Right cardiac atrium (tissue), 5 donors: ENCODE measurements at regions not wholly inside any gene's neighbourhood (a gene's known extent, or its start where the extent isn't known, plus 50 kb on each side); places are given as distances from the start of the nearest gene placed in this dataset.

ENCODE experiments used
- ATAC-seq, 2 donors: fragments of 200-7000 bp; cut with Tn5 transposase; one replicate each; pipeline versions ENCODE4 v1.8.0 to v1.9.1; 2020; ENCODE audit warnings: moderate library complexity in 2 of 2, mild to moderate bottlenecking in 1 of 2
- DNase-seq, 3 donors: peaks; one replicate each; pipeline ENCODE4 v3.0.0-alpha.2; 2020
- H3K27ac ChIP-seq: one replicate; pipeline ENCODE4 v1.5.1; 2013; ENCODE audit warnings: mild to moderate bottlenecking, low read length, control low read depth, moderate library complexity
- H3K27me3 ChIP-seq: one replicate; pipeline ENCODE4 v1.6.1; 2013; ENCODE audit not compliant: control insufficient read depth, insufficient read depth
- H3K4me1 ChIP-seq: one replicate; pipeline ENCODE4 v1.6.1; 2013; ENCODE audit warnings: low read length; ENCODE audit not compliant: control insufficient read depth, insufficient read depth
- H3K4me3 ChIP-seq: one replicate; pipeline ENCODE4 v1.5.1; 2013; ENCODE audit warnings: low read length, control low read depth
- H3K9me3 ChIP-seq: one replicate; pipeline ENCODE4 v1.6.1; 2013; ENCODE audit warnings: low read length; ENCODE audit not compliant: control insufficient read depth
- WGBS: extraction: QIAGEN DNeasy Blood & Tissue Kit; methylation state at CpG from one replicate; pipeline ENCODE4 v1.1.7; 2013; 5-methylcytosine and 5-hydroxymethylcytosine counted together
- intact Hi-C, 4 donors: fragments of 100-400 bp; cut with DNase I; formaldehyde crosslinking; loops; one replicate each; pipeline versions ENCODE4 v1.11.0 to v1.14.0; 2022 to 2023
- donor health status: healthy with polysubstance abuse.
- donor health status: DM: no; HTN: yes; CAD: no.
- donor health status: DM: no; HTN: no; CAD: no.
- donor health status: DM: no; HTN: yes; CAD: no; lungs with severe emphysema.
- donor health status: DM: yes; HTN: yes; CAD: no.

GRCh38 chr5:7995688-7996294, 126.8 kb downstream of the MTRR start:
- ATAC-seq (no peak), DNase-seq (no peak)
- 77% methylated on average over 9 of the region's 9 CpGs for WGBS
- Histone ChIP-seq H3K4me1 (no peaks in the 10 kb centered on the region), H3K27me3 (no peaks in the 10 kb centered on the region), H3K9me3 (peaks cover 7% of the 10 kb centered on the region), H3K4me3 (no peak overlapping the region), H3K27ac (no peak overlapping the region)
- intact Hi-C loops: no loop called here

GRCh38 chr5:8005416-8005815, 136.5 kb downstream of the MTRR start:
- ATAC-seq: no peak
- Histone ChIP-seq H3K27me3 (no peaks in the 10 kb centered on the region), H3K4me3 (no peak overlapping the region), H3K4me1 (no peaks in the 10 kb centered on the region), H3K27ac (no peak overlapping the region), H3K9me3 (peaks cover 11% of the 10 kb centered on the region)
- DNase-seq: no peak
- intact Hi-C loops: no loop called here
- WGBS: 89% methylated on average over 4 of the region's 4 CpGs

DNA sequence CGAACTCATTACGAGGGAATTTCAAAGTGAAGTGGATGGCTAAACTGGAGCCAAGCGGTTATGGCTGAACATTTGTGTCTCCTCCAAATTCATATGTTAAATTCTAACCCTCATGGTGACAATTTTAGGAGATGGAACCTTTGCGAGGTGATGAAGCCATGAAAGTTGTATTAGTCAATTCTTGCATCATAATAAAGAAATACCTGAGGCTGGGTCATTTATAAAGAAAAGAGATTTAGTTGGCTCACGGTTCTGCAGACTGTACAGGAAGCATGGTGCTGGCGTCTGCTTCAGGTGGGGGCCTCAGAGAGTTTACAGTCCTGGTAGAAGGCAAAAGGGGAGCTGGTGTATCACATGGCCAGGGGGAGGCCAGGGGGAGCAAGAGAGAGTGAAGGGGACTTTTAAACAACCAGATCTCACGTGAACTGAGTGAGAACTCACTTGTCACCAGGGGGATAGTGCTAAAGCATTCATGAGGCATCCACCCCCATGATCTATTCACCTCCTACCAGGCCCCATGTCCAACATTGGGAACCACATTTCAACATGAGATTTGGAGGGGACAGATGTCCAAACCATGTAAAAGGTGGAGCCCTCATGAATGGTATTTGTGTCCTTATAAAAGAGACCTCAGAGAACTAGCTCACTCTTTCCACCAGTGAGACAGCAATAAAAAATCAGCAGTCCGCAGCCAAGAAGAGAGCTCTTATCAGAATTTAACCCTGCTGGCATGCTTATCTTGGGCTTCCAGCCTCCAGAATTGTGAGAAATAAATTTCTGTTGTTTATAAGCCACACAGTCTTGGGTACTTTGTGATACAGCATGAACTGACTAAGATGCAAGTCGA, 143.4 kb downstream of the MTRR start:
- peaks cover 10% of the 10 kb centered on the region for H3K9me3 ChIP-seq
- WGBS: 73% methylated on average over 9 of the region's 9 CpGs
- no peaks in the 10 kb centered on the region for H3K4me1 ChIP-seq

GRCh38 chr5:8013948-8014710, 145.2 kb downstream of the MTRR start:
- intact Hi-C loops: no loop called here
- Histone ChIP-seq H3K4me1 (no peaks in the 10 kb centered on the region), H3K4me3 (no peak overlapping the region), H3K27ac (no peak overlapping the region), H3K27me3 (no peaks in the 10 kb centered on the region), H3K9me3 (peaks cover 2% of the 10 kb centered on the region)
- no peak for ATAC-seq
- 46% methylated on average over 7 of the region's 7 CpGs for WGBS
- no peak for DNase-seq

More for the DNA sequence above, 143.4 kb downstream of the MTRR start:
- no peak overlapping the region for H3K27ac ChIP-seq
- no peaks in the 10 kb centered on the region for H3K27me3 ChIP-seq
- no peak for DNase-seq
- intact Hi-C loops: no loop called here
- H3K4me3 ChIP-seq: no peak overlapping the region
- no peak for ATAC-seq

GRCh38 chr5:8019719-8020218, 150.8 kb downstream of the MTRR start:
- no peaks in the 10 kb centered on the region for H3K4me1 ChIP-seq
- H3K4me3 ChIP-seq: no peak overlapping the region
- intact Hi-C loops: no loop called here
- ATAC-seq (no peak), DNase-seq (no peak)
- H3K9me3 ChIP-seq: peaks cover 2% of the 10 kb centered on the region
- H3K27ac ChIP-seq: no peak overlapping the region
- 65% methylated on average over 5 of the region's 5 CpGs for WGBS
- H3K27me3 ChIP-seq: no peaks in the 10 kb centered on the region

DNA sequence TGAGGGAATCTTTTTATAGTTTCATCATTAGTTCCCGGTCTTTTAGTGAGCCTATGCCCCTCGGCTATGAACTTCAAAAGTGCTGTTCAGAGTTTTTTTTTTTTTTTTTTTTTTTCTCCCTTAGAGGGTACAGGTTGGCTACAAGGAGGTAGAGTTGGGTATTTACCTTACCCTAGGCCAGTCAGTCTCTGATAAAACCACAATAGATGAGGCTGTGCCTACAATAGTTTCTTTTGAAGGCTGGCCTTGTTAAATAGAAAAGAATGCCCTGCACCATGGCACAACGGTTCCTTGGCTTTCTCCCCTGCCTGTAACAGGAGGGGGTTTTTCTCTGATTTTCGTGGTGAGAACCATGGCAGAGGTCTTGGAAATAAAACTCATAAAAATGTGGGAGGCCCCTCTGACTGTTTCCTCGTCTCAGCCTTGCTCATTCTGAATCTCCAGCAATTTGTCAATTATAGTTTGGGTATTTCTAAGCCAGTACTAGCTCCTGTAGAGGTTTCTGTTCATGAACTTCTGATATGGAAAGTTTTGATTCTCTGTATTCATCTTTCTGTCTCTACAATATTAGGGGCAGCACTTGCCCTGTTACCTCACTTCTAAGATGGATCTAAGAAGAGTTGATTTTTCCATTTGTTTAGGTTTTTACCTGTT, 152.0 kb downstream of the MTRR start:
- WGBS: 61% methylated on average over 5 of the region's 5 CpGs
- no peaks in the 10 kb centered on the region for H3K27me3 ChIP-seq
- no peaks in the 10 kb centered on the region for H3K4me1 ChIP-seq
- ATAC-seq: no peak
- peaks cover 2% of the 10 kb centered on the region for H3K9me3 ChIP-seq
- intact Hi-C loops: no loop called here
- no peak overlapping the region for H3K27ac ChIP-seq
- no peak overlapping the region for H3K4me3 ChIP-seq
- no peak for DNase-seq

DNA sequence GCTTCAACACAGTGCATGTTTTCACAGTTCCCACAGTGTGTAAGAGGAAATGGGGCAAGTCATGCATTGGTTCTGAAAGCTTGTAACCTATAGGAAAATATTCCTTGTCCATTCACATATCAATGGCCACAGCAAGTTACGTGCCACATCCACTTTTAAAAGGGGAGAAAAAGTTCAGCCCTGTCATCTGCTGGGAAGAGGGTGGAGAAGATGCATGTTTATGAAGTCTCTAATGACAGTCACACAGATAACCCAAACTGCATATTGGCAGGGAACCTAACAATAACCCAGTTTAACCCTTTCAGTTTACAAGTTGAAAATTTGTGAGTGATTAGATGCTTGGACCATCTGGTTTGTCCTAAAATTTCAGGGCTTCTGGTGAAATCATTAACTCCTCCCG, 159.3 kb downstream of the MTRR start:
- intact Hi-C loops: no loop called here
- DNase-seq (no peak), ATAC-seq (no peak)
- Histone ChIP-seq H3K9me3 (no peaks in the 10 kb centered on the region), H3K27me3 (no peaks in the 10 kb centered on the region), H3K4me1 (no peaks in the 10 kb centered on the region), H3K4me3 (no peak overlapping the region), H3K27ac (no peak overlapping the region)
- WGBS: 69% methylated on average over 2 of the region's 2 CpGs

DNA sequence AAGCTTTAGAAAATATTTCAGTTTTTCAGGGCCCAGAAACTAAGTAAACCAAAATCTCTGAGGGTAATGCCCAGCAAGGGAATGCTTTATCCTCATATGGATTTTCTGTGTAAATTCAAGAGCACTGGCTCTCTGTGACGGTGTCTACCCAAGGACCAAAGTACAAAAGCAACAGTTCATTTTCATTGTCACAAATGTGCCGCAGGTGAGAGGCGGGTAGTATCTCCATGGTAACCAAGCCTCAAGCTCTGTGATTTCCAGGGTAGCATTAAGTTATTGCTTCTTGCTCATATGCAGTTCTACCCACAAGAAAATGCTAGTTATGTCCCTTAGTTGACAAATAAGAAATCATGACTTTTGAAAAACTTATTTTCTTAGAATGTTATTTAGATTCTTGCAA, 164.3 kb downstream of the MTRR start:
- intact Hi-C loops: no loop called here

DNA sequence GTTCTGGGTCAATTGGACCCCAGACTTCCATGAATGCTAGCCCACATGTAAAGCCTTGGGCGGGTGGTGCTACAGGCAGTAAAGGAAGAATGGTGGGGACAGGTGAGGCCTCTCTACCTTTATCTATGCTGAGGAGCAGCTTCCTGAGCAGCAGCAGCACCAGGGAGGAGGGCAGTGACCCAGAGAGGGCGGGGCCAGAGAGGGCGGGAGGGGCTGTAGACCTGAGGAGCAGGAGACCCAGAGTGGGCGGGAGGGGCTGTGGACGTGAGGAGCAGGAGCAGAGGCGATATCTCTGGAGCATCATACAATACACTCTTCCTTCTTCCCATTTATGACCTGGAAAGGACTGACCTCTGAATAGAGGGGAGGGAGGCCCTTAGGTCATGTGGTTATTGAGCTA, 165.9 kb downstream of the MTRR start:
- no peak for ATAC-seq
- Histone ChIP-seq H3K4me1 (no peaks in the 10 kb centered on the region), H3K4me3 (no peak overlapping the region), H3K27ac (no peak overlapping the region), H3K9me3 (no peaks in the 10 kb centered on the region), H3K27me3 (no peaks in the 10 kb centered on the region)
- WGBS: 80% methylated on average over 6 of the region's 6 CpGs
- no peak for DNase-seq
- intact Hi-C loops: no loop called here

More for the DNA sequence above, 164.3 kb downstream of the MTRR start:
- no peak for DNase-seq
- Histone ChIP-seq H3K27ac (no peak overlapping the region), H3K9me3 (no peaks in the 10 kb centered on the region), H3K4me1 (no peaks in the 10 kb centered on the region), H3K27me3 (no peaks in the 10 kb centered on the region), H3K4me3 (no peak overlapping the region)
- no peak for ATAC-seq
- 93% methylated on average over 3 of the region's 3 CpGs for WGBS

- no peak for ATAC-seq
- WGBS: 67% methylated on average over 1 of the region's 1 CpG
Observed at GRCh38 chr5:8048920-8049319, 180.0 kb downstream of the MTRR start.

More at GRCh38 chr5:8048920-8049319, 180.0 kb downstream of the MTRR start:
- DNase-seq: no peak
- Histone ChIP-seq H3K9me3 (no peaks in the 10 kb centered on the region), H3K4me3 (no peak overlapping the region), H3K27me3 (no peaks in the 10 kb centered on the region), H3K27ac (no peak overlapping the region), H3K4me1 (no peaks in the 10 kb centered on the region)
- intact Hi-C loops: no loop called here
